ENCODE measurements at regions not wholly inside any gene's neighbourhood (a gene's known extent, or its start where the extent isn't known, plus 50 kb on each side); places are given as distances from the start of the nearest gene placed in this dataset.

DNA sequence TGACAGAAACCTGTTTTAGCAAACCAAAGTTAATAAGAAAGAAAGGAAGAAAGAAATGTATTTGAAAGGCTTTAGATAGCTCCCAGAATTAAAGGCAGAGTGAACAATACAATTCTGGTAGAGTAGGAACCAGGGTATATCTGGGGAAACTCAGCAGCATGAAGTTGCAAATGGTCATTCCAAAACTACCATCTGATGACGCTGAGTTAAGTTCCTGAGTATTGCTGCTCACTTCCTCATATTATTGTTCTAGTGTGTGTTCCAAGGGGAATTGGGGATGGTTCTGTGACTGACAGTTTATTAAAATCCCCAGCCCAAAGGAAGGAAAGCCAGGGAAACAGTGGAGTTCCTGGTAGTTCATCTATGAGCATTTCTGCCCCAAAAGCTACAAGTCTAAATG lies 88.3 kb upstream of the FRMD4B start:
- Histone ChIP-seq H3K27ac (no peak overlapping the region), H2AFZ (ENCODE audit: low read depth) (no peak overlapping the region), H4K20me1 (ENCODE audit: insufficient read depth) (no peaks in the 10 kb centered on the region), H3K4me3 (IDR thresholded peaks at IDR 0.05; ENCODE audit: insufficient read depth, low read depth, low read length) (no peak overlapping the region), H3K36me3 (ENCODE audit: insufficient read depth) (no peaks in the 10 kb centered on the region), H3K4me2 (no peak overlapping the region), H3K4me1 (ENCODE audit: low read depth, poor library complexity, severe bottlenecking) (no peaks in the 10 kb centered on the region), H3K27me3 (ENCODE audit: insufficient read depth, low read depth) (no peaks in the 10 kb centered on the region), H3K79me2 (ENCODE audit: insufficient read depth, low read depth) (no peaks in the 10 kb centered on the region), H3K9ac (no peak overlapping the region)
- TF ChIP-seq, protein P1, sequence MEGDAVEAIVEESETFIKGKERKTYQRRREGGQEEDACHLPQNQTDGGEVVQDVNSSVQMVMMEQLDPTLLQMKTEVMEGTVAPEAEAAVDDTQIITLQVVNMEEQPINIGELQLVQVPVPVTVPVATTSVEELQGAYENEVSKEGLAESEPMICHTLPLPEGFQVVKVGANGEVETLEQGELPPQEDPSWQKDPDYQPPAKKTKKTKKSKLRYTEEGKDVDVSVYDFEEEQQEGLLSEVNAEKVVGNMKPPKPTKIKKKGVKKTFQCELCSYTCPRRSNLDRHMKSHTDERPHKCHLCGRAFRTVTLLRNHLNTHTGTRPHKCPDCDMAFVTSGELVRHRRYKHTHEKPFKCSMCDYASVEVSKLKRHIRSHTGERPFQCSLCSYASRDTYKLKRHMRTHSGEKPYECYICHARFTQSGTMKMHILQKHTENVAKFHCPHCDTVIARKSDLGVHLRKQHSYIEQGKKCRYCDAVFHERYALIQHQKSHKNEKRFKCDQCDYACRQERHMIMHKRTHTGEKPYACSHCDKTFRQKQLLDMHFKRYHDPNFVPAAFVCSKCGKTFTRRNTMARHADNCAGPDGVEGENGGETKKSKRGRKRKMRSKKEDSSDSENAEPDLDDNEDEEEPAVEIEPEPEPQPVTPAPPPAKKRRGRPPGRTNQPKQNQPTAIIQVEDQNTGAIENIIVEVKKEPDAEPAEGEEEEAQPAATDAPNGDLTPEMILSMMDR (conservative IDR thresholded peaks at IDR 0.05; ENCODE audit: low read depth, low read length), result no peak

DNA sequence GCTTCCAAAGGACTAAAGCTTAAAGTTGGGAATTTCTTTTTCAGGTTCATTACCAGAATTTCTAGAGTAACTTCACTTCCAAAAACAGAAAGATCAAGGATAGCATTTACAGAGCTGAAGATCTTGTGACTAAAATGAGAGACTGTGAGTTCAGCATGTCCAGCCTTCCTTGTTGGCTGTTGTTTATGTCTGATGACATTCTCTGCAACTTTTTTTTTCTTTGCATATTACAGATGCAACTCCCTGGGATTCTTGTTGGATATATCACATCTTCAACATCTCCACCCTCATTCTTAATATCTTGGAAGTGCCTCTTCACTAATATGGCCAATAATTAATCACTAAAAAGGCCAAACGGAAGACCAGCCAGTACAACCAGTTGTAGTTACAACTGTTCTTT lies 86.2 kb upstream of the FRMD4B start:
- H3K79me2 ChIP-seq (ENCODE audit: insufficient read depth, low read depth), result no peaks in the 10 kb centered on the region
- no peaks in the 10 kb centered on the region for H3K4me1 ChIP-seq (ENCODE audit: low read depth, poor library complexity, severe bottlenecking)
- H3K9ac ChIP-seq, result no peak overlapping the region
- no peak overlapping the region for H3K4me3 ChIP-seq (IDR thresholded peaks at IDR 0.05; ENCODE audit: insufficient read depth, low read depth, low read length)
- H3K27me3 ChIP-seq (ENCODE audit: insufficient read depth, low read depth), result no peaks in the 10 kb centered on the region
- H2AFZ ChIP-seq (ENCODE audit: low read depth), result no peak overlapping the region
- no peaks in the 10 kb centered on the region for H3K36me3 ChIP-seq (ENCODE audit: insufficient read depth)
- H3K4me2 ChIP-seq, result no peak overlapping the region
- no peaks in the 10 kb centered on the region for H4K20me1 ChIP-seq (ENCODE audit: insufficient read depth)
- H3K27ac ChIP-seq, result no peak overlapping the region
- TF ChIP-seq, protein P1 (conservative IDR thresholded peaks at IDR 0.05; ENCODE audit: low read depth, low read length), result no peak

DNA sequence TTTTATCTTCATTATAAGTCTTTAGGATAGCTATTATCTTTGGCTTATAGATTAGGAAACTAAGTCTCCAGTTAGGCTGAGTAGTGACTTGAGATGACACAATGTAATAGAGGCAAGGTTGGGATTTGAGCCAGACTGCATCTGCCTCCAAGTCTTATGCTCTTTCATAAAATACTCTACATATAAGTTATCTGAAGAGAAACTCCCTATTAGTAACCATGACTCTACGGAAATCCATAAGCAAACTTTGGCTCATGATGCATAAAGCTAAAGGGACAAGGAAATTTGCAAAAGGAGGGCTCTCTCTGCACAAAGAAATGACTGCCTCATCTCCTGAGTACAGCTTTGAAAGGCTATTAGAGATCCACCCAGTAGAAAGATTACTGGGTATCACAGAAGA lies 77.6 kb upstream of the FRMD4B start:
- H4K20me1 ChIP-seq (ENCODE audit: insufficient read depth), result no peaks in the 10 kb centered on the region
- H3K4me2 ChIP-seq, result no peak overlapping the region
- H3K27me3 ChIP-seq (ENCODE audit: insufficient read depth, low read depth), result no peaks in the 10 kb centered on the region
- no peak overlapping the region for H3K4me3 ChIP-seq (IDR thresholded peaks at IDR 0.05; ENCODE audit: insufficient read depth, low read depth, low read length)
- H3K79me2 ChIP-seq (ENCODE audit: insufficient read depth, low read depth), result no peaks in the 10 kb centered on the region
- no peak overlapping the region for H2AFZ ChIP-seq (ENCODE audit: low read depth)
- no peaks in the 10 kb centered on the region for H3K4me1 ChIP-seq (ENCODE audit: low read depth, poor library complexity, severe bottlenecking)
- no peak overlapping the region for H3K9ac ChIP-seq
- no peak overlapping the region for H3K27ac ChIP-seq
- no peaks in the 10 kb centered on the region for H3K36me3 ChIP-seq (ENCODE audit: insufficient read depth)
- TF ChIP-seq, protein P1 (conservative IDR thresholded peaks at IDR 0.05; ENCODE audit: low read depth, low read length), result no peak

DNA sequence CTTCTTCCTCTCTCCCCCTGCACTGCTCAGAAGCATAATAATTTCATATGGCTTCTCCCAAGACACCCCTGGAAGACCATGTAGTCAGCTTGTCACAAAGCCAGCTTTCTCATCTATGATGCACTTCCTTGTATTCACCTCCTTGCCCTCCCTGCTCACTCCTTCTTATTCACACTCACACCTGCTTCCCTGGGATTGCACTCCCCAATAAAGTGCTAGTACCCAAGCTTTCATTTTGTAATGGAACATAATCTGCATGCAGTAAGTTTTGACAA lies 76.9 kb upstream of the FRMD4B start:
- Histone ChIP-seq H4K20me1 (ENCODE audit: insufficient read depth) (no peaks in the 10 kb centered on the region), H3K4me2 (no peak overlapping the region), H3K79me2 (ENCODE audit: insufficient read depth, low read depth) (no peaks in the 10 kb centered on the region), H3K27me3 (ENCODE audit: insufficient read depth, low read depth) (no peaks in the 10 kb centered on the region), H2AFZ (ENCODE audit: low read depth) (no peak overlapping the region), H3K36me3 (ENCODE audit: insufficient read depth) (no peaks in the 10 kb centered on the region), H3K4me1 (ENCODE audit: low read depth, poor library complexity, severe bottlenecking) (no peaks in the 10 kb centered on the region), H3K27ac (no peak overlapping the region), H3K9ac (no peak overlapping the region), H3K4me3 (IDR thresholded peaks at IDR 0.05; ENCODE audit: insufficient read depth, low read depth, low read length) (no peak overlapping the region)
- TF ChIP-seq, protein P1 (conservative IDR thresholded peaks at IDR 0.05; ENCODE audit: low read depth, low read length), result no peak

All from KMS-11 (cell line).